Activated naive CD4-positive, alpha-beta T cell treated with anti-CD3 and anti-CD28 coated beads, Interleukin-2, amount 50 U/mL, for 24 hours (primary cell): ENCODE measurements at regions not wholly inside any gene's neighbourhood (a gene's known extent, or its start where the extent isn't known, plus 50 kb on each side); places are given as distances from the start of the nearest gene placed in this dataset.

Source experiments
- H3K27ac Mint-ChIP-seq: one replicate; pipeline ENCODE4 v1.8.0; 2021; ENCODE audit warnings: mild to moderate bottlenecking, mixed read lengths
- H3K27me3 Mint-ChIP-seq: one replicate; pipeline ENCODE4 v1.8.0; 2021; ENCODE audit warnings: mixed read lengths
- H3K36me3 Mint-ChIP-seq: one replicate; pipeline ENCODE4 v1.8.0; 2021; ENCODE audit warnings: mixed read lengths
- H3K4me1 Mint-ChIP-seq: one replicate; pipeline ENCODE4 v1.8.0; 2021; ENCODE audit warnings: mixed read lengths
- H3K4me3 Mint-ChIP-seq: one replicate; pipeline ENCODE4 v1.8.0; 2021; ENCODE audit warnings: mild to moderate bottlenecking, mixed read lengths
- H3K9me3 Mint-ChIP-seq: one replicate; pipeline ENCODE4 v1.8.0; 2021; ENCODE audit warnings: mixed read lengths

GRCh38 chr2:47260971-47261370 lies 84.7 kb upstream of the CALM2 start:
- no peaks in the 10 kb centered on the region for H3K9me3 Mint-ChIP-seq
- H3K27me3 Mint-ChIP-seq: no peaks in the 10 kb centered on the region
- H3K4me3 Mint-ChIP-seq: no peak overlapping the region
- no peak overlapping the region for H3K27ac Mint-ChIP-seq
- H3K36me3 Mint-ChIP-seq: no peaks in the 10 kb centered on the region
- no peaks in the 10 kb centered on the region for H3K4me1 Mint-ChIP-seq

GRCh38 chr2:47259829-47260228 lies 83.5 kb upstream of the CALM2 start:
- H3K36me3 Mint-ChIP-seq: no peaks in the 10 kb centered on the region
- no peaks in the 10 kb centered on the region for H3K4me1 Mint-ChIP-seq
- H3K9me3 Mint-ChIP-seq: no peaks in the 10 kb centered on the region
- no peak overlapping the region for H3K27ac Mint-ChIP-seq
- no peak overlapping the region for H3K4me3 Mint-ChIP-seq
- H3K27me3 Mint-ChIP-seq: no peaks in the 10 kb centered on the region

- no peaks in the 10 kb centered on the region for H3K27me3 Mint-ChIP-seq
- H3K36me3 Mint-ChIP-seq: no peaks in the 10 kb centered on the region
- no peak overlapping the region for H3K27ac Mint-ChIP-seq
- no peaks in the 10 kb centered on the region for H3K4me1 Mint-ChIP-seq
- H3K9me3 Mint-ChIP-seq: no peaks in the 10 kb centered on the region
- no peak overlapping the region for H3K4me3 Mint-ChIP-seq
These were observed 81.6 kb upstream of the CALM2 start for GRCh38 chr2:47257946-47258348.

GRCh38 chr2:47256416-47257087 lies 80.2 kb upstream of the CALM2 start:
- no peaks in the 10 kb centered on the region for H3K36me3 Mint-ChIP-seq
- no peak overlapping the region for H3K4me3 Mint-ChIP-seq
- no peak overlapping the region for H3K27ac Mint-ChIP-seq
- no peaks in the 10 kb centered on the region for H3K4me1 Mint-ChIP-seq
- no peaks in the 10 kb centered on the region for H3K9me3 Mint-ChIP-seq
- H3K27me3 Mint-ChIP-seq: no peaks in the 10 kb centered on the region

- Mint-ChIP-seq H3K9me3 (no peaks in the 10 kb centered on the region), H3K4me3 (no peak overlapping the region), H3K27me3 (no peaks in the 10 kb centered on the region)
These were observed 79.5 kb upstream of the CALM2 start for GRCh38 chr2:47255794-47256193.

GRCh38 chr2:47254464-47254863 lies 78.2 kb upstream of the CALM2 start:
- no peaks in the 10 kb centered on the region for H3K36me3 Mint-ChIP-seq
- no peak overlapping the region for H3K4me3 Mint-ChIP-seq
- H3K27ac Mint-ChIP-seq: no peak overlapping the region

More at GRCh38 chr2:47255794-47256193, 79.5 kb upstream of the CALM2 start:
- Mint-ChIP-seq H3K27ac (no peak overlapping the region), H3K4me1 (no peaks in the 10 kb centered on the region), H3K36me3 (no peaks in the 10 kb centered on the region)

GRCh38 chr2:47253447-47253846 lies 77.1 kb upstream of the CALM2 start:
- H3K27me3 Mint-ChIP-seq: no peaks in the 10 kb centered on the region

More at GRCh38 chr2:47254464-47254863, 78.2 kb upstream of the CALM2 start:
- H3K4me1 Mint-ChIP-seq: no peaks in the 10 kb centered on the region
- no peaks in the 10 kb centered on the region for H3K27me3 Mint-ChIP-seq
- H3K9me3 Mint-ChIP-seq: no peaks in the 10 kb centered on the region

GRCh38 chr2:47251404-47251675 lies 75.0 kb upstream of the CALM2 start:
- Mint-ChIP-seq H3K27ac (no peak overlapping the region), H3K4me1 (no peaks in the 10 kb centered on the region), H3K27me3 (no peaks in the 10 kb centered on the region), H3K9me3 (no peaks in the 10 kb centered on the region), H3K4me3 (no peak overlapping the region), H3K36me3 (no peaks in the 10 kb centered on the region)

More at GRCh38 chr2:47253447-47253846, 77.1 kb upstream of the CALM2 start:
- no peaks in the 10 kb centered on the region for H3K4me1 Mint-ChIP-seq
- H3K9me3 Mint-ChIP-seq: no peaks in the 10 kb centered on the region
- H3K4me3 Mint-ChIP-seq: no peak overlapping the region
- H3K27ac Mint-ChIP-seq: no peak overlapping the region
- no peaks in the 10 kb centered on the region for H3K36me3 Mint-ChIP-seq

- no peaks in the 10 kb centered on the region for H3K36me3 Mint-ChIP-seq
- H3K4me1 Mint-ChIP-seq: no peaks in the 10 kb centered on the region
- H3K27me3 Mint-ChIP-seq: no peaks in the 10 kb centered on the region
- H3K27ac Mint-ChIP-seq: no peak overlapping the region
- no peaks in the 10 kb centered on the region for H3K9me3 Mint-ChIP-seq
- no peak overlapping the region for H3K4me3 Mint-ChIP-seq
These were observed 74.5 kb upstream of the CALM2 start for GRCh38 chr2:47250586-47251403.

GRCh38 chr2:47249931-47250330 lies 73.6 kb upstream of the CALM2 start:
- H3K4me3 Mint-ChIP-seq: no peak overlapping the region
- no peaks in the 10 kb centered on the region for H3K4me1 Mint-ChIP-seq
- H3K36me3 Mint-ChIP-seq: no peaks in the 10 kb centered on the region
- no peaks in the 10 kb centered on the region for H3K27me3 Mint-ChIP-seq
- H3K27ac Mint-ChIP-seq: no peak overlapping the region
- no peaks in the 10 kb centered on the region for H3K9me3 Mint-ChIP-seq

- no peaks in the 10 kb centered on the region for H3K36me3 Mint-ChIP-seq
- H3K27ac Mint-ChIP-seq: no peak overlapping the region
- H3K4me1 Mint-ChIP-seq: no peaks in the 10 kb centered on the region
- no peak overlapping the region for H3K4me3 Mint-ChIP-seq
- no peaks in the 10 kb centered on the region for H3K9me3 Mint-ChIP-seq
- no peaks in the 10 kb centered on the region for H3K27me3 Mint-ChIP-seq
These were observed 73.0 kb upstream of the CALM2 start for GRCh38 chr2:47249157-47249900.

GRCh38 chr2:47243596-47244323 lies 67.4 kb upstream of the CALM2 start:
- Mint-ChIP-seq H3K36me3 (no peaks in the 10 kb centered on the region), H3K9me3 (no peaks in the 10 kb centered on the region), H3K4me3 (no peak overlapping the region), H3K4me1 (no peaks in the 10 kb centered on the region), H3K27ac (no peak overlapping the region), H3K27me3 (no peaks in the 10 kb centered on the region)

GRCh38 chr2:47241715-47242114 lies 65.4 kb upstream of the CALM2 start:
- no peaks in the 10 kb centered on the region for H3K36me3 Mint-ChIP-seq
- H3K9me3 Mint-ChIP-seq: no peaks in the 10 kb centered on the region
- H3K27ac Mint-ChIP-seq: no peak overlapping the region
- no peaks in the 10 kb centered on the region for H3K4me1 Mint-ChIP-seq
- no peaks in the 10 kb centered on the region for H3K27me3 Mint-ChIP-seq
- H3K4me3 Mint-ChIP-seq: no peak overlapping the region

GRCh38 chr2:47239119-47239969 lies 63.0 kb upstream of the CALM2 start:
- no peaks in the 10 kb centered on the region for H3K27me3 Mint-ChIP-seq
- no peaks in the 10 kb centered on the region for H3K9me3 Mint-ChIP-seq
- H3K4me3 Mint-ChIP-seq: no peak overlapping the region
- no peaks in the 10 kb centered on the region for H3K4me1 Mint-ChIP-seq
- no peak overlapping the region for H3K27ac Mint-ChIP-seq
- H3K36me3 Mint-ChIP-seq: no peaks in the 10 kb centered on the region

GRCh38 chr2:47238638-47239037 lies 62.3 kb upstream of the CALM2 start:
- H3K36me3 Mint-ChIP-seq: no peaks in the 10 kb centered on the region
- H3K27me3 Mint-ChIP-seq: no peaks in the 10 kb centered on the region
- no peaks in the 10 kb centered on the region for H3K9me3 Mint-ChIP-seq
- H3K4me1 Mint-ChIP-seq: no peaks in the 10 kb centered on the region
- no peak overlapping the region for H3K27ac Mint-ChIP-seq
- H3K4me3 Mint-ChIP-seq: no peak overlapping the region
